Neural crest cell (in vitro differentiated cells): ENCODE measurements at regions not wholly inside any gene's neighbourhood (a gene's known extent, or its start where the extent isn't known, plus 50 kb on each side); places are given as distances from the start of the nearest gene placed in this dataset.
"Not testable (repeated sequence)": the region's sequence is repeated elsewhere in the genome, so short reads cannot be mapped to it uniquely, and the experiment has no call there.

Experiments used
- DNase-seq: peaks from one replicate; pipeline ENCODE4 v3.0.0; 2021; ENCODE audit warnings: low read depth, mixed read lengths, low spot score
- H3K27ac Mint-ChIP-seq: one replicate; pipeline ENCODE4 v1.8.0; 2021; ENCODE audit warnings: mild to moderate bottlenecking, mixed read lengths; ENCODE audit not compliant: unreplicated experiment
- H3K27me3 Mint-ChIP-seq: 2 replicates; pipeline ENCODE4 v1.8.0; 2021; ENCODE audit warnings: low read depth, mild to moderate bottlenecking, mixed read lengths
- H3K36me3 Mint-ChIP-seq: 2 replicates; pipeline ENCODE4 v1.8.0; 2021; ENCODE audit warnings: low read depth, mild to moderate bottlenecking, mixed read lengths
- H3K4me1 Mint-ChIP-seq: 2 replicates; pipeline ENCODE4 v1.8.0; 2021; ENCODE audit warnings: mixed read lengths
- H3K4me3 Mint-ChIP-seq: one replicate; pipeline ENCODE4 v1.8.0; 2021; ENCODE audit warnings: mild to moderate bottlenecking, mixed read lengths
- H3K9me3 Mint-ChIP-seq: 2 replicates; pipeline ENCODE4 v1.8.0; 2021; ENCODE audit warnings: mixed read lengths
- TF ChIP-seq, protein P1 (sequence below): fragments of 200-600 bp; sonication (generic); conservative IDR thresholded peaks from 2 replicates; pipeline ENCODE4 v1.5.0; 2021; ENCODE audit warnings: antibody characterized with exemption, mild to moderate bottlenecking

DNA sequence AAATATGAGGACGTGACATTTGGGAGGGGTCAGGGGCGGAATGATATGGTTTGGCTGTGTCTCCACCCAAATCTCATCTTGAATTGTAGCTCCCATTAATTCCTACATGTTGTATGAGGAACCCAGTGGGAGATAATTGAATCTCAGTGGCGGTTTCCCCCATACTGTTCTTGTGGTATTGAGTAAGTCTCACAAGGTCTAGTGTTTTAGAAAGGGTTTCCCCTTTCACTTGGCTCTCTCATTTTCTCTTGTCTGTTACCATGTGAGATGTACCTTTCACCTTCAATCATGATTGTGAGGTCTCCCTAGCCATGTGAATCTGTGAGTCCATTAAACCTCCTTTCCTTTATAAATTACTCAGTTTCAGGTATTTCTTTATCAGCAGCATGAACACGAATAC, 663.6 kb upstream of the CHRM3 start:
- DNase-seq = no peak
- Mint-ChIP-seq H3K4me3 (no peak overlapping the region), H3K27ac (no peak overlapping the region), H3K9me3 (no peaks in the 10 kb centered on the region), H3K36me3 (no peaks in the 10 kb centered on the region), H3K27me3 (no peaks in the 10 kb centered on the region), H3K4me1 (no peaks in the 10 kb centered on the region)
- TF ChIP-seq, protein P1, sequence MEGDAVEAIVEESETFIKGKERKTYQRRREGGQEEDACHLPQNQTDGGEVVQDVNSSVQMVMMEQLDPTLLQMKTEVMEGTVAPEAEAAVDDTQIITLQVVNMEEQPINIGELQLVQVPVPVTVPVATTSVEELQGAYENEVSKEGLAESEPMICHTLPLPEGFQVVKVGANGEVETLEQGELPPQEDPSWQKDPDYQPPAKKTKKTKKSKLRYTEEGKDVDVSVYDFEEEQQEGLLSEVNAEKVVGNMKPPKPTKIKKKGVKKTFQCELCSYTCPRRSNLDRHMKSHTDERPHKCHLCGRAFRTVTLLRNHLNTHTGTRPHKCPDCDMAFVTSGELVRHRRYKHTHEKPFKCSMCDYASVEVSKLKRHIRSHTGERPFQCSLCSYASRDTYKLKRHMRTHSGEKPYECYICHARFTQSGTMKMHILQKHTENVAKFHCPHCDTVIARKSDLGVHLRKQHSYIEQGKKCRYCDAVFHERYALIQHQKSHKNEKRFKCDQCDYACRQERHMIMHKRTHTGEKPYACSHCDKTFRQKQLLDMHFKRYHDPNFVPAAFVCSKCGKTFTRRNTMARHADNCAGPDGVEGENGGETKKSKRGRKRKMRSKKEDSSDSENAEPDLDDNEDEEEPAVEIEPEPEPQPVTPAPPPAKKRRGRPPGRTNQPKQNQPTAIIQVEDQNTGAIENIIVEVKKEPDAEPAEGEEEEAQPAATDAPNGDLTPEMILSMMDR = no peak

DNA sequence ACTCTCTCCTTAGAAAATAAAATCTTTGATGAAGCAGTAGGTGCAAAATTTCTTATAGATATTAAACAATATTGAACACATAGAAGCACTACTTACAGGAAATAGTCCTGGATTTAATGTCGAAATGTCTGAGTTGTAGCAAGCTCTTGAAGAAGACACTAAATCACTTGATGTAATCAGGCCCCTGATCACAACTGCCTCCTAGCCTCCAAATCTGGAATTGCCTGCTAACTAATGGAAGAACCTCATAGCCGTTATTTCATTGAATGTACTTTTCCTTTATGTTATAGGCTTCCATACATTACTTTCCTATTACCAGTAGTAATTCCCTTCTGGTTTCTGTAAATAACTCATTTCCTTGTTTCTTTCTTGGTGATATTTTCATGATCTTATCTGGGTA, 675.7 kb upstream of the CHRM3 start:
- TF ChIP-seq, protein P1 = no peak
- DNase-seq = no peak
- Mint-ChIP-seq H3K36me3 (no peaks in the 10 kb centered on the region), H3K4me1 (no peaks in the 10 kb centered on the region), H3K27ac (no peak overlapping the region), H3K27me3 (no peaks in the 10 kb centered on the region), H3K9me3 (peaks cover 7% of the 10 kb centered on the region), H3K4me3 (no peak overlapping the region)

DNA sequence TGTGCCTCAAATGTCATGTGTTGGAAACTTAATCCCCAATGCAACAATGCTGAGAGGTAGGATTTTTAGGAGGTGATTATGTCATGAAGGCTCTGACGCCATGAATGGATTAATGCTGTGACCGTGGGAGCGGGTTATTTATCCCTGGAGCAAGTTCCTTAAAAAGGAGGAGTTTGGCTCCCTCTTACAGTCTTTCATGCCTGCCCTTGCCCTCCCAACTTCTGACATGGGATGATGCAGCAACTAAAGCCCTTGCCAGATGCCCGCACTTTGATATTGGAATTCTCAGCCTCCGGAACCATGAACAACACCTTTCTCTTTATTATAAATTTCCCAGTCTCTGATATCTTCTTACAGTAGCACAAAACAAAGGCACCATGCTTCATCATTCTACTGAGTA, 685.3 kb upstream of the CHRM3 start:
- Mint-ChIP-seq H3K9me3 (no peaks in the 10 kb centered on the region), H3K4me1 (no peaks in the 10 kb centered on the region), H3K27ac (no peak overlapping the region), H3K4me3 (no peak overlapping the region), H3K36me3 (no peaks in the 10 kb centered on the region), H3K27me3 (no peaks in the 10 kb centered on the region)
- TF ChIP-seq, protein P1 = no peak
- DNase-seq = no peak

DNA sequence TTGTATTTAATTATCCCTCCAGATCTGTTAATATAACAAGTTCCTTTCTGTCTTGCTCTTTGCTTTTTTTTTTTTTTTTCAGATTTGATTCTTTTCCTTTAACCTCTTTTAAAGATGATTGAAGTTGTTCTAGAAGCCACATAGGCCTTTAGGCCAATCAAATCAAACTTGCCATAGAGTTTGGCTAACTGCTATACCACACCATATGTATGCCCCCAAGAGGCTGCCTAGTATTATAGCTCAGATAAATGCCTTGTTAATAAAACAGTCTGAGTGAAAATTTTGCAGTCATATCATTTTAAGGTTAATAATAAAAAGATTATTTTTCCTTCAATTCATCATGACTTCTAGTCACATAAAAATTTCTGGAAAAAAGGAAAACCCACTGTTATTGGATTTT, 696.0 kb upstream of the CHRM3 start:
- Mint-ChIP-seq H3K9me3 (peaks cover 2% of the 10 kb centered on the region), H3K4me1 (no peaks in the 10 kb centered on the region), H3K27ac (no peak overlapping the region), H3K27me3 (no peaks in the 10 kb centered on the region), H3K4me3 (no peak overlapping the region), H3K36me3 (no peaks in the 10 kb centered on the region)
- TF ChIP-seq, protein P1 = no peak
- DNase-seq = no peak

DNA sequence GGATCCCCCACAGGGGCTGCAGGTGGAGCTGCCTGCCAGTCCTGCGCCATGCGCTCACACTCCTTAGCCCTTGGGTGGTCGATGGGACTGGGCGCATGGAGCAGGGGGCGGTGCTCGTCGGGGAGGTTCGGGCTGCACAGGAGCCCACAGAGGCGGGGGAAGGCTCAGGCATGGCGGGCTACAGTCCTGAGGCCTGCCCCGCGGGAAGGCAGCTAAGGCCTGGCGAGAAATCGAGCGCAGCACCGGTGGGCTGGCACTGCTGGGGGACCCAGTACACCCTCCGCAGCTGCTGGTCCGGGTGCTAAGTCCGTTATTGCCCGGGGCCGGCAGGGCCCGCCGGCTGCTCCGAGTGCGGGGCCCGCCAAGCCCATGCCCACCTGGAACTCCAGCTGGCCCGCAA, 701.8 kb upstream of the CHRM3 start:
- H3K4me1 Mint-ChIP-seq, DNase-seq, H3K4me3 Mint-ChIP-seq: not testable (repeated sequence)

DNA sequence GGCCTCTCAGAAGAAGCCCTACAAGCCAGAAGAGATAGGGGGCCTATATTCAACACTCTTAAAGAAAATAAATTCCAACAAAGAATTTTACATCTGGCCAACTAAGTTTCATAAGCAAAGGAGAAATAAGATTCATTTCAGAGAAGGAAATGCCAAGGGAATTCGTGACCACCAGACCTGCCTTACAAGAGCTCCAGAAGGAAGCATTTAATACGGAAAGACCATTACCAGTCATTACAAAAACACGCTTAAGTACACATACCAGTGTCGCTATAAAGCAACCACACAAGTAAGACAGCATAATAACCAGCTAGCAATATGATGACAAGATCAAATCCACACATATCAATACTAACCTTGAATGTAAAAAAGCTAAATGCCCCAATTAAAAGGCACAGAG, 704.9 kb upstream of the CHRM3 start:
- Mint-ChIP-seq H3K27ac (no peak overlapping the region), H3K36me3 (no peaks in the 10 kb centered on the region), H3K4me3 (no peak overlapping the region), H3K4me1 (no peaks in the 10 kb centered on the region), H3K9me3 (peaks cover 2% of the 10 kb centered on the region), H3K27me3 (no peaks in the 10 kb centered on the region)
- DNase-seq = no peak
- TF ChIP-seq, protein P1 = no peak

More for the DNA sequence above, 701.8 kb upstream of the CHRM3 start:
- not testable (repeated sequence) for H3K27ac Mint-ChIP-seq, H3K36me3 Mint-ChIP-seq, H3K9me3 Mint-ChIP-seq, H3K27me3 Mint-ChIP-seq
